HepG2 (cell line): ENCODE measurements at regions not wholly inside any gene's neighbourhood (a gene's known extent, or its start where the extent isn't known, plus 50 kb on each side); places are given as distances from the start of the nearest gene placed in this dataset.

ENCODE experiments used
- AFF4 ChIP-seq: sonication (generic); formaldehyde crosslinking; IDR thresholded peaks from 2 replicates; pipeline ENCODE4 v1.4.0; 2020; ENCODE audit warnings: missing genetic modification reagents
- CREBL2 ChIP-seq: sonication (generic); formaldehyde crosslinking; IDR thresholded peaks from 2 replicates; pipeline ENCODE4 v1.8.1; 2023; ENCODE audit warnings: missing genetic modification reagents, mild to moderate bottlenecking, borderline replicate concordance
- CTCF ChIP-seq: sonication (generic); formaldehyde crosslinking; IDR thresholded peaks from 2 replicates; pipeline ENCODE4 v1.5.0; 2020; ENCODE audit warnings: mild to moderate bottlenecking, missing genetic modification reagents, moderate library complexity
- EZH2 ChIP-seq: conservative IDR thresholded peaks from 2 replicates; pipeline ENCODE4 v1.6.1; 2012; ENCODE audit warnings: mild to moderate bottlenecking, low read depth, low read length, moderate library complexity
- KAT8 ChIP-seq: IDR thresholded peaks from 2 replicates; pipeline ENCODE4 v1.6.1; 2016; ENCODE audit warnings: missing genetic modification reagents, missing compliant biosample characterization
- MAFK ChIP-seq, 2 experiments: IDR thresholded peaks in 1 of 2; conservative IDR thresholded peaks in 1 of 2; 2 replicates each; pipeline ENCODE4 v1.6.1; 2011; ENCODE audit warnings: improper control_type of control experiment in 2 of 2, low read length in 2 of 2
- PBX3 ChIP-seq: sonication (generic); formaldehyde crosslinking; IDR thresholded peaks from 2 replicates; pipeline ENCODE4 v1.8.1; 2023; ENCODE audit warnings: missing genetic modification reagents, inconsistent platforms, borderline replicate concordance
- POLR2A ChIP-seq, 2 experiments: IDR thresholded peaks; 2 replicates each; pipeline ENCODE4 v1.6.1; 2011; ENCODE audit warnings: low read depth in 2 of 2, low read length in 2 of 2, mild to moderate bottlenecking in 1 of 2, moderate library complexity in 1 of 2; ENCODE audit not compliant: insufficient read depth in 1 of 2
- TFAP4 ChIP-seq: sonication (generic); IDR thresholded peaks from 2 replicates; pipeline ENCODE4 v1.6.1; 2016; ENCODE audit warnings: low read depth, borderline replicate concordance
- ZFAT ChIP-seq: sonication (generic); formaldehyde crosslinking; conservative IDR thresholded peaks from 2 replicates; pipeline ENCODE4 v1.8.1; 2023; ENCODE audit warnings: missing genetic modification reagents, inconsistent platforms
- ZFP37 ChIP-seq: sonication (generic); formaldehyde crosslinking; IDR thresholded peaks from 2 replicates; pipeline ENCODE4 v1.4.0; 2020; ENCODE audit warnings: missing genetic modification reagents, borderline replicate concordance
- ZSCAN5A ChIP-seq: sonication (generic); formaldehyde crosslinking; IDR thresholded peaks from 2 replicates; pipeline ENCODE4 v1.8.0; 2022; ENCODE audit warnings: mild to moderate bottlenecking, missing genetic modification reagents, borderline replicate concordance

- TF ChIP-seq ZFAT = no peak
- no peak for TF ChIP-seq EZH2
- no peak for TF ChIP-seq MAFK (conservative IDR thresholded peaks at IDR 0.05 in 1 of 2, IDR thresholded peaks at IDR 0.05 in 1 of 2; ENCODE audit: low read length in 2 of 2)
- TF ChIP-seq CREBL2 (CRISPR knock-in tag) = no peak
- no peak for TF ChIP-seq POLR2A (IDR thresholded peaks at IDR 0.05; ENCODE audit: insufficient read depth in 1 of 2, low read depth in 2 of 2, low read length in 2 of 2)
- no peak for TF ChIP-seq TFAP4
- no peak for TF ChIP-seq PBX3
- no peak for TF ChIP-seq CTCF (CRISPR knock-in tag)
- TF ChIP-seq AFF4 = no peak
- TF ChIP-seq ZSCAN5A (CRISPR knock-in tag) = no peak
- TF ChIP-seq KAT8 (CRISPR knock-in tag) = no peak
- no peak for TF ChIP-seq ZFP37
Observed at GRCh38 chr10:93143281-93143680, 69.6 kb downstream of the CYP26A1 start.
